AG09319 (cell line): ENCODE measurements at regions not wholly inside any gene's neighbourhood (a gene's known extent, or its start where the extent isn't known, plus 50 kb on each side); places are given as distances from the start of the nearest gene placed in this dataset.

Experiments
- DNase-seq: peaks from one replicate; pipeline ENCODE4 v3.0.0-alpha.2; 2010; ENCODE audit warnings: low read depth; ENCODE audit errors: extremely low read depth
- CTCF ChIP-seq: IDR thresholded peaks from 2 replicates; pipeline ENCODE4 v1.5.1; 2011; ENCODE audit warnings: low read depth, mild to moderate bottlenecking, inconsistent platforms, low read length, moderate library complexity

GRCh38 chr18:24940416-24940815 lies 411.6 kb downstream of the ZNF521 start:
- no peak for DNase-seq
- no peak for TF ChIP-seq CTCF

- no peak for TF ChIP-seq CTCF
- DNase-seq = no peak
These were observed 410.6 kb downstream of the ZNF521 start for GRCh38 chr18:24941174-24941951.

GRCh38 chr18:24942144-24942543 lies 409.8 kb downstream of the ZNF521 start:
- no peak for DNase-seq
- TF ChIP-seq CTCF = no peak

GRCh38 chr18:24947521-24948305 lies 404.3 kb downstream of the ZNF521 start:
- no peak for TF ChIP-seq CTCF
- DNase-seq = no peak

GRCh38 chr18:24949908-24950307 lies 402.1 kb downstream of the ZNF521 start:
- no peak for TF ChIP-seq CTCF
- no peak for DNase-seq

GRCh38 chr18:24954341-24954740 lies 397.6 kb downstream of the ZNF521 start:
- TF ChIP-seq CTCF = no peak

GRCh38 chr18:24958001-24958400 lies 394.0 kb downstream of the ZNF521 start:
- TF ChIP-seq CTCF = no peak

More at GRCh38 chr18:24954341-24954740, 397.6 kb downstream of the ZNF521 start:
- no peak for DNase-seq

More at GRCh38 chr18:24958001-24958400, 394.0 kb downstream of the ZNF521 start:
- DNase-seq = no peak
